ENCODE measurements at regions not wholly inside any gene's neighbourhood (a gene's known extent, or its start where the extent isn't known, plus 50 kb on each side); places are given as distances from the start of the nearest gene placed in this dataset.

DNA sequence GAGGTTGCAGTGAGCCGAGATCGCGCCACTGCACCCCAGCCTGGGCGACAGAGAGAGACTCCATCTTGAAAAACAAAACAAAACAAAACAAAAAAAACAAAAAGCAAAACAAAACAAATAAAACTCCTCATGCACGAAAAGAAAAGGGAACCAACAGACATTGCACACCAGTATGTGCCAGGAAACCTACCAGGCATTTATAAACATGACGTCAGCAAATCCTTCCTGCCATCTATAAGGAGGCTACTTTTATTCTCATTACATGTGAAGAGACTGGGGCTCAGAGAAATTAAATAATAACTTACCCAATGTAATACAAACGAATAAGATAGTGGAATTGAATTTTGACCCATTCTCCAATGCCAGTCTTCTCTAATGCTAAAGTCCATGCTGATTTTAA, 197.2 kb downstream of the NUFIP1 start:
- TF ChIP-seq, protein P1, sequence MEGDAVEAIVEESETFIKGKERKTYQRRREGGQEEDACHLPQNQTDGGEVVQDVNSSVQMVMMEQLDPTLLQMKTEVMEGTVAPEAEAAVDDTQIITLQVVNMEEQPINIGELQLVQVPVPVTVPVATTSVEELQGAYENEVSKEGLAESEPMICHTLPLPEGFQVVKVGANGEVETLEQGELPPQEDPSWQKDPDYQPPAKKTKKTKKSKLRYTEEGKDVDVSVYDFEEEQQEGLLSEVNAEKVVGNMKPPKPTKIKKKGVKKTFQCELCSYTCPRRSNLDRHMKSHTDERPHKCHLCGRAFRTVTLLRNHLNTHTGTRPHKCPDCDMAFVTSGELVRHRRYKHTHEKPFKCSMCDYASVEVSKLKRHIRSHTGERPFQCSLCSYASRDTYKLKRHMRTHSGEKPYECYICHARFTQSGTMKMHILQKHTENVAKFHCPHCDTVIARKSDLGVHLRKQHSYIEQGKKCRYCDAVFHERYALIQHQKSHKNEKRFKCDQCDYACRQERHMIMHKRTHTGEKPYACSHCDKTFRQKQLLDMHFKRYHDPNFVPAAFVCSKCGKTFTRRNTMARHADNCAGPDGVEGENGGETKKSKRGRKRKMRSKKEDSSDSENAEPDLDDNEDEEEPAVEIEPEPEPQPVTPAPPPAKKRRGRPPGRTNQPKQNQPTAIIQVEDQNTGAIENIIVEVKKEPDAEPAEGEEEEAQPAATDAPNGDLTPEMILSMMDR (IDR thresholded peaks at IDR 0.05 in 4 of 5, conservative IDR thresholded peaks at IDR 0.05 in 1 of 5): no peak
- no peak for TF ChIP-seq POLR2A (IDR thresholded peaks at IDR 0.05)
